Transverse colon (tissue), 4 donors: ENCODE measurements at regions not wholly inside any gene's neighbourhood (a gene's known extent, or its start where the extent isn't known, plus 50 kb on each side); places are given as distances from the start of the nearest gene placed in this dataset.

ENCODE experiments used
- POLR2A ChIP-seq: fragments of 450-650 bp; IDR thresholded peaks from one replicate; pipeline ENCODE4 v1.6.1; 2016; ENCODE audit warnings: antibody characterized with exemption, mild to moderate bottlenecking, moderate library complexity
- POLR2AphosphoS5 ChIP-seq, 3 donors: sonication (generic); formaldehyde crosslinking; IDR thresholded peaks; one replicate each; pipeline ENCODE4 v1.6.1; 2016; ENCODE audit warnings: antibody characterized with exemption in 3 of 3
- TF ChIP-seq, protein P1 (sequence below), 5 experiments: fragments of 200-600 bp in 3 of 5; fragments of 450-650 bp in 2 of 5; sonication (generic) in 3 of 5; IDR thresholded peaks; 1 replicate in 2 of 5; 2 replicates in 3 of 5; pipeline ENCODE4 v1.5.1; 2016 to 2017; ENCODE audit warnings: antibody characterized with exemption in 5 of 5, inconsistent platforms in 3 of 5, mild to moderate bottlenecking in 2 of 5, moderate library complexity in 1 of 5

DNA sequence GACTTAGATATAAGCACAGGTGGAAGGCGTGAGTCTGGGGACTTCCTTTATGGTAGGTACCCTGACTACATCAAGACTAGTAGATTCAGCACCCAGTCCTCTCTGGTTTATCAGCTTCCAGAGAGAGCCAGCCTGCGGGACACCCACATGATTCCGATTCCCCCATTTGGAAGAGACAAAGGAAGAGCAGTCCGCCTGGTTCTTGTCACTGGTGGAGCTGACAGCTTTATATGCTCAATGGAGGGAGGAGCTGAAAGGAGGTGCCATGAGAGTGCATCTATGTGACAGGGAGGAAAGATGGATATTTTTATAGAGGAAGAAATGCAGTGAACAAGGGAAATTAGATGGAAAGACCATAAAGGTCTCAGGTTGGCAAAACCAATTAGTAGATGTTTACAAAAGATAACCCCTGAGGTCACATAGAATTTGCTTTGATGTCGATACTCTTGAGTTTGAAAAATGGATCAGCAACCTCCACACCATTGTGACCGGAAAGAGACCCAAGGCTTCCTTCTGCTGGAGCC is 437.7 kb downstream of the PMP22 start:
- TF ChIP-seq POLR2AphosphoS5 (IDR thresholded peaks at IDR 0.05) (peak in 1 of 3 donors; percentile 72), POLR2A (no peak)
- TF ChIP-seq, protein P1, sequence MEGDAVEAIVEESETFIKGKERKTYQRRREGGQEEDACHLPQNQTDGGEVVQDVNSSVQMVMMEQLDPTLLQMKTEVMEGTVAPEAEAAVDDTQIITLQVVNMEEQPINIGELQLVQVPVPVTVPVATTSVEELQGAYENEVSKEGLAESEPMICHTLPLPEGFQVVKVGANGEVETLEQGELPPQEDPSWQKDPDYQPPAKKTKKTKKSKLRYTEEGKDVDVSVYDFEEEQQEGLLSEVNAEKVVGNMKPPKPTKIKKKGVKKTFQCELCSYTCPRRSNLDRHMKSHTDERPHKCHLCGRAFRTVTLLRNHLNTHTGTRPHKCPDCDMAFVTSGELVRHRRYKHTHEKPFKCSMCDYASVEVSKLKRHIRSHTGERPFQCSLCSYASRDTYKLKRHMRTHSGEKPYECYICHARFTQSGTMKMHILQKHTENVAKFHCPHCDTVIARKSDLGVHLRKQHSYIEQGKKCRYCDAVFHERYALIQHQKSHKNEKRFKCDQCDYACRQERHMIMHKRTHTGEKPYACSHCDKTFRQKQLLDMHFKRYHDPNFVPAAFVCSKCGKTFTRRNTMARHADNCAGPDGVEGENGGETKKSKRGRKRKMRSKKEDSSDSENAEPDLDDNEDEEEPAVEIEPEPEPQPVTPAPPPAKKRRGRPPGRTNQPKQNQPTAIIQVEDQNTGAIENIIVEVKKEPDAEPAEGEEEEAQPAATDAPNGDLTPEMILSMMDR (IDR thresholded peaks at IDR 0.05), result no peak
